Ectodermal cell (in vitro differentiated cells): ENCODE measurements at regions not wholly inside any gene's neighbourhood (a gene's known extent, or its start where the extent isn't known, plus 50 kb on each side); places are given as distances from the start of the nearest gene placed in this dataset.
"Not testable (repeated sequence)": the region's sequence is repeated elsewhere in the genome, so short reads cannot be mapped to it uniquely, and the experiment has no call there.

Source experiments
- H3K27ac ChIP-seq: 2 replicates; pipeline ENCODE4 v1.7.0; 2013; ENCODE audit warnings: mild to moderate bottlenecking, low read depth, low read length; ENCODE audit not compliant: insufficient read depth, poor library complexity, severe bottlenecking
- H3K27me3 ChIP-seq: 2 replicates; pipeline ENCODE4 v1.7.0; 2013; ENCODE audit warnings: mild to moderate bottlenecking, low read length; ENCODE audit not compliant: insufficient read depth, control insufficient read depth, poor library complexity, severe bottlenecking
- H3K36me3 ChIP-seq: one replicate; pipeline ENCODE4 v1.7.0; 2013; ENCODE audit warnings: low read length; ENCODE audit not compliant: control insufficient read depth, insufficient read depth
- H3K4me1 ChIP-seq: one replicate; pipeline ENCODE4 v1.7.0; 2013; ENCODE audit warnings: low read length; ENCODE audit not compliant: control insufficient read depth, insufficient read depth
- H3K4me3 ChIP-seq: 2 replicates; pipeline ENCODE4 v1.7.0; 2013; ENCODE audit warnings: low read depth, low read length, control low read depth; ENCODE audit not compliant: insufficient read depth
- H3K9me3 ChIP-seq: 2 replicates; pipeline ENCODE4 v1.7.0; 2013; ENCODE audit warnings: mild to moderate bottlenecking, low read length, moderate library complexity; ENCODE audit not compliant: control insufficient read depth
- WGBS, 2 experiments: methylation state at CpG; one replicate each; pipeline ENCODE4 v1.1.7; 2013; ENCODE audit warnings: missing lambda C conversion rate in 2 of 2; 5-methylcytosine and 5-hydroxymethylcytosine counted together

DNA sequence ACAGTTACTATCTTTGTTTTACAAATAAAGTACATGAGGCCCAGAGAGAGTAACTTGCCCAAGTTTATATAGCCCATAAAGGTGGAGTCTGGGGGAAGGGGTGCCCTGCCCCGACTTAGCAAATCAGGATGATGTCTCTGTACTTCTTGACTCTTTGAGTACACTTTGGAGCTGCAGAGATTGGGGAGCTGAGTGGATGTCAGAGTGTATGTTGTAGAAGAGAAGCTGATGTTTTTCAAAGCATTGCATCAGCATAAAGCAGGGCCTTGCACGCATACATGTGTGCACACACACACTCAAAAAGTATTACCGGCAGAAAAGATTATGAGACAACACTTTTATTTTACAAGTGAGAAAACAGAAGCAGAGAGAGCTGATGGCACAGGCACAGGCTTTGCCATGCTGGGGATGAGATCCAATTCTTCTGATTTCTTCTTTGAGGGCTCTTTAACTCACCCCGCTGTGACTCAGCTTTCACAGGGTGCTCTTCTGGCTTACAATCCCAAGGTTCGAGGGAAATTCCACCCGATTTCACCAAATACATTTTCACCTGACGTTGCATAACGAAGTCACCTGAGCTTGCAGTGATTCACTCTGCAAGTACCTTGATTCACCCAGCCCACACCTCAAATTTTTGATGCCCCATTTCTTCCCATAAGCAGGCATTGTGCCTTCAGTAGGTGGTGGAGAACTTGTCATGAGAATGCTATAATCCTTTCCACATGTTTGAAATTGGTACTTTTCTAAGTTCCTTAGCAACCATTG, 292.8 kb upstream of the BOD1L1 start:
- Histone ChIP-seq H3K27me3 (no peaks in the 10 kb centered on the region), H3K27ac (no peak overlapping the region), H3K4me1 (peaks cover 4% of the 10 kb centered on the region), H3K9me3 (no peaks in the 10 kb centered on the region), H3K36me3 (no peaks in the 10 kb centered on the region), H3K4me3 (no peak overlapping the region)
- 92 to 94% methylated on average over 8 of the region's 8 CpGs for WGBS, 2 experiments

DNA sequence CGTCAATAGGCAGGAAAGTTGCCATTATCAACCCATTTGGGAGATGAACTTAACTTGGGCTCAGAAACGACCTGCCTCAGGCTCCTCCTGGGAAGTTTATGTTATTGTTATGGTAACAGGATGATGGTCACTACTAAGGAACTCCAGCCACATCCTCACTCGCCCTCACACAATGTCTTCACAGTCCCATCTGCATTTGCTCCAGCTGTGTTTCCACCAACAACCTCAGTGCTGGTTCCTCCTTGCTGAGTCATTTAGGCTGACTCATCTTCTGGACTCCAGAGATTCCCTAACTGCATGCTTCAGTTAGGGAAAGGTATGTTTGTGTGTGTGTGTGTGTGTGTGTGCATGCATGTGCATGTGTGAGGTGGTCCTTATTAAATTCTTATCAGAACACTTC, 293.4 kb upstream of the BOD1L1 start:
- Histone ChIP-seq H3K27me3 (no peaks in the 10 kb centered on the region), H3K27ac (no peak overlapping the region), H3K4me3 (no peak overlapping the region), H3K9me3 (no peaks in the 10 kb centered on the region), H3K36me3 (no peaks in the 10 kb centered on the region), H3K4me1 (no peaks in the 10 kb centered on the region)
- 62 to 64% methylated on average over 3 of the region's 3 CpGs for WGBS, 2 experiments

DNA sequence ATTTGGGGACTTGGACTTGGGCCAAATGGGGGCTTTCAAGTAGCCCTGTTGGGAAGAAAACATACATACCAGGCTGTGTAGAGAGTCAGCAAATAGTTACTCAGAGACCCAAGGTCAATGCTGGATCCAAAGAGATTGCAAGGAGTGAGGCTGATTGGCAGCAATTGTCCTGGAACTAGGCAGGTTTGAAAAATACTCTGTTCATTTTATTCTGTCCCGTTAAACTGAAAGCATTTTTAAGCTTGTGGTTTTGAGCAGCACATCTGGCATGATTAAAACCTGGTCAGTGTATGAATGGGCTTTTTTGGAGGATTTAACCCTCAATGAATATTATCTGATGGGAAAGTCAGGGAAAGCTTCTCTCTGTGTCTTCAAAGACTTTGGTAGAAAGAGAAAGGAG, 294.3 kb upstream of the BOD1L1 start:
- H3K36me3 ChIP-seq, result no peaks in the 10 kb centered on the region
- WGBS, 2 experiments, result 89 to 95% methylated on average over 1 of the region's 1 CpG
- H3K4me1 ChIP-seq, result no peaks in the 10 kb centered on the region
- no peaks in the 10 kb centered on the region for H3K27me3 ChIP-seq
- H3K4me3 ChIP-seq, result no peak overlapping the region
- no peak overlapping the region for H3K27ac ChIP-seq
- no peaks in the 10 kb centered on the region for H3K9me3 ChIP-seq

GRCh38 chr4:13922459-13922858, 294.9 kb upstream of the BOD1L1 start:
- H3K27me3 ChIP-seq, result no peaks in the 10 kb centered on the region
- H3K9me3 ChIP-seq, result no peaks in the 10 kb centered on the region
- H3K27ac ChIP-seq, result no peak overlapping the region
- no peaks in the 10 kb centered on the region for H3K4me1 ChIP-seq
- H3K36me3 ChIP-seq, result no peaks in the 10 kb centered on the region
- H3K4me3 ChIP-seq, result no peak overlapping the region
- 94 to 96% methylated on average over 2 of the region's 2 CpGs for WGBS, 2 experiments

DNA sequence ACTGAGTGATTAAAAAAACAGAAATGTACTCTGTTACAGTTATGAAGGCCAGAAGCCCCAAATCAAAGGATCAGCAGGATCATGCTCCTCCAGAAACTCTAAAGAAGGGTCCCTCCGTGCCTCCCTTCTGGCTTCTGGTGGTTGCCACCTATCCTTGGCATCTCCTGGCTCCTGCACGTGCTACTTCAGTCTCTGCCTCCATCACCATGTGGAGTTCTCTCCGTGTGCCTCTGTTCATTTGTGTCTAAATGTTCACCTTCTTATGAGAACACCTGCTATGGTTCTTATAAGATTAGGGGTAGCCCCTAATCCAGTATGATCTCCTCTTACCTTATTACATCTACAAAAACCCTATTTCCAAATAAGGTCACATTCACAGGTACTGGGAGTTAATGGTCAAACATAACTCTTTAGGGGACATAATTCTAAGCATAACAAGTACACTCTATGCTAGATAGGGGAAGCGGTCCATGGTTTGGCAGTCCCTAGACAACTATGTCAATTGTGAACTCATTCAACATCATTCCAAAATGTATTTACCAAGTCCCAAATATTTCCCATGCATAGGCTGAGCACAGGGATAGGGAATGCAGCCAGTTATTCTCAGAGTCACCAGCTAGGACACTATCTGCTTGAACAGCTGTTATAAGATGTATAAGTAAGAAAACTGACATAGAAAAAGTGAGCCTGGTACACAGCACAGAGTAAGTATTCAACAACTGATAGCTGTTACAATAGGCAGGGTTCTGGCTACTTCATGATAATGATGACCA, 295.5 kb upstream of the BOD1L1 start:
- Histone ChIP-seq H3K27me3 (no peaks in the 10 kb centered on the region), H3K4me1 (no peaks in the 10 kb centered on the region), H3K9me3 (no peaks in the 10 kb centered on the region), H3K36me3 (no peaks in the 10 kb centered on the region), H3K27ac (no peak overlapping the region), H3K4me3 (no peak overlapping the region)
- 55 to 56% methylated on average over 4 of the region's 4 CpGs for WGBS, 2 experiments

- H3K4me3 ChIP-seq, H3K9me3 ChIP-seq, H3K4me1 ChIP-seq, H3K27me3 ChIP-seq, H3K27ac ChIP-seq, H3K36me3 ChIP-seq: not testable (repeated sequence)
- WGBS, 2 experiments, result no CpG with 5 or more reads among the region's 1 CpG
These were observed 297.4 kb upstream of the BOD1L1 start for GRCh38 chr4:13924900-13925299.

DNA sequence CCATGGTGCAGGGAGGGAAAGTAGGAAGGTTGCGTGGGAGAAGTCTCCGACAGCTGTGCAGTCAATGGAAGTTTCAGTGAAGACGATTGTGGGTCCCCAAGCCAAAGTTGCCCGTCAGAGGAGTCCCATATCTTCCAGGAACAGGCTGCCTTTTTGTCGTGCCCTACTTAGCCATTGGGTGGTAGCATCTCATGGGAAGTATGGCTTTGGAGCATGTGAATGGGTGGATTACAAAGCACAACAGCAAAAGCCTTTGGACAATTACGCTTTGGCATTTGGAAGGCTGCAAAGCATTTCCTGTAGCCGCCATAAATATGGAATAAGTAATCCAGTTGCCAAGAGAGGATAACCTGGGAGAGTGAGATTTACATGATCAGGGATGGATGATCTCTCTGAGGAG, 300.7 kb upstream of the BOD1L1 start:
- no peaks in the 10 kb centered on the region for H3K36me3 ChIP-seq
- no peak overlapping the region for H3K27ac ChIP-seq
- H3K4me3 ChIP-seq, result no peak overlapping the region
- no peaks in the 10 kb centered on the region for H3K4me1 ChIP-seq
- 92% methylated on average over 7 of the region's 7 CpGs for WGBS, 2 experiments
- no peaks in the 10 kb centered on the region for H3K27me3 ChIP-seq
- no peaks in the 10 kb centered on the region for H3K9me3 ChIP-seq

DNA sequence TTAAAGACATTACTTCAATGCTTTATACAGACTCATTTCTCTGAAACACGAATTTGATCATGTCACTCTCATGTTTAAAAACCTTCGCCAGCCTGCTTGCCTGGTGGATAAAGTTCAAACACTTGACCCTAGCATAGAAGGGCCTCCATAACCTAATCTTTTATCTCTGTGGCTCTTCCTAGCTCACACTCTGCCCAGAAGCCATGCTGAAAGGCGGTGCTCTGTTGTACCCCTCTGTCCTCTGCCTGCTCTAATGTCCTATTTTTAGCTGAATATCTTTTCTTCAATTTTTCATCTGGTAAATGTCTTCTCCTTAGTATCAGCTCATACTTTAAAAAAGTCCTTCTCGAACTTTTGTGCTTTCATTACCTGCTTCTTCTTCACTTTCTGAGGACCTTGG, 302.6 kb upstream of the BOD1L1 start:
- Histone ChIP-seq H3K4me1 (no peaks in the 10 kb centered on the region), H3K27ac (no peak overlapping the region), H3K4me3 (no peak overlapping the region), H3K9me3 (no peaks in the 10 kb centered on the region), H3K27me3 (no peaks in the 10 kb centered on the region), H3K36me3 (no peaks in the 10 kb centered on the region)
- WGBS, 2 experiments, result 90 to 92% methylated on average over 4 of the region's 4 CpGs

DNA sequence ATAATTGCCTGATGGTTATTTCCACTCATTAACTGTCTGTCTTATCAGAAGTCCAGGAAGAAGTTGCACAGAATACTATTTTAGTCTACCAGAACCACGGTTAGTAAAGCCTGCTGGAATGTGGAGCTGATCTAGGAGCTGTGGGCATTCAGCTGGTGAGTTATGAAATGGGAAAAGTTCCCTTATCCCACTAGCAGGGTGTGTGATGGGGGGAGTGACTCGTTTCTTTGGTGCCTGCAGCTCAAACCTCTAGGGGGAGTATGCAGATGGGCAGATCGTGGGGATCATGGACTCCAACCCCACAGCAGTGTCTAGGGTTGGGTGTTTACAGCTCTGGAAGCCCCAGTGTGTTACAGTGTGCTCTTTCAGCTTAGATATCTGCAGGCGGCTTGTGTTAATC, 305.7 kb upstream of the BOD1L1 start:
- 88 to 93% methylated on average over 4 of the region's 4 CpGs for WGBS, 2 experiments
- H3K27ac ChIP-seq, result no peak overlapping the region
- H3K27me3 ChIP-seq, result no peaks in the 10 kb centered on the region
- H3K4me3 ChIP-seq, result no peak overlapping the region
- H3K4me1 ChIP-seq, result no peaks in the 10 kb centered on the region
- H3K9me3 ChIP-seq, result no peaks in the 10 kb centered on the region
- no peaks in the 10 kb centered on the region for H3K36me3 ChIP-seq

- no peak overlapping the region for H3K4me3 ChIP-seq
- whole genome bisulfite sequencing, 2 experiments, result 95 to 96% methylated on average over 3 of the region's 3 CpGs
- no peak overlapping the region for H3K27ac ChIP-seq
- H3K9me3 ChIP-seq, result no peaks in the 10 kb centered on the region
- no peaks in the 10 kb centered on the region for H3K4me1 ChIP-seq
- H3K27me3 ChIP-seq, result no peaks in the 10 kb centered on the region
- H3K36me3 ChIP-seq, result no peaks in the 10 kb centered on the region
These were observed 310.8 kb upstream of the BOD1L1 start for GRCh38 chr4:13938299-13938698.
